Activated CD4-positive, alpha-beta memory T cell treated with anti-CD3 and anti-CD28 coated beads for 36 hours (primary cell): ENCODE measurements at regions not wholly inside any gene's neighbourhood (a gene's known extent, or its start where the extent isn't known, plus 50 kb on each side); places are given as distances from the start of the nearest gene placed in this dataset.
A peak's percentile ranks its signal among the peaks of the same experiment; 100 is the strongest.

Source experiments
- CTCF ChIA-PET: fragments of 350-600 bp; sonication (Branson Sonifier 250); formaldehyde crosslinking; loops from one replicate; lab custom pipeline; 2021; ENCODE audit warnings: antibody characterized with exemption, inconsistent platforms; lab: Charles Lee
- POLR2A ChIA-PET: fragments of 350-600 bp; sonication (Branson Sonifier 250); formaldehyde crosslinking; loops from one replicate; lab custom pipeline; 2021; ENCODE audit warnings: antibody characterized with exemption; lab: Charles Lee
- DNase-seq: peaks from one replicate; pipeline ENCODE4 v3.0.0-alpha.2; 2020
- H3K27ac Mint-ChIP-seq: one replicate; pipeline ENCODE4 v1.8.0; 2021; ENCODE audit warnings: mixed read lengths
- H3K27me3 Mint-ChIP-seq: one replicate; pipeline ENCODE4 v1.8.0; 2021; ENCODE audit warnings: mixed read lengths
- H3K36me3 Mint-ChIP-seq: one replicate; pipeline ENCODE4 v1.8.0; 2021; ENCODE audit warnings: mixed read lengths
- H3K4me1 Mint-ChIP-seq: one replicate; pipeline ENCODE4 v1.8.0; 2021; ENCODE audit warnings: low read depth, mixed read lengths
- H3K4me3 Mint-ChIP-seq: one replicate; pipeline ENCODE4 v1.8.0; 2021; ENCODE audit warnings: mild to moderate bottlenecking, mixed read lengths
- H3K9me3 Mint-ChIP-seq: one replicate; pipeline ENCODE4 v1.8.0; 2021; ENCODE audit warnings: mixed read lengths
- intact Hi-C: fragments of 100-400 bp; cut with micrococcal nuclease; formaldehyde crosslinking; loops from one replicate; pipeline ENCODE4 v1.15.1; 2023

- Mint-ChIP-seq H3K9me3 (no peaks in the 10 kb centered on the region), H3K36me3 (no peaks in the 10 kb centered on the region), H3K27ac (no peak overlapping the region), H3K4me1 (no peaks in the 10 kb centered on the region), H3K27me3 (no peaks in the 10 kb centered on the region), H3K4me3 (no peak overlapping the region)
- intact Hi-C loops, result no loop called here
- no peak for DNase-seq
- CTCF ChIA-PET, result interaction anchor here (1.0 kb wide), 1 partner anchor 45 kb away, joined by 4 read pairs; no protein-coding TSS in a partner anchor
- POLR2A ChIA-PET, result no interaction called here
Measured at GRCh38 chr13:39988351-39988750, 332.9 kb downstream of the COG6 start.

DNA sequence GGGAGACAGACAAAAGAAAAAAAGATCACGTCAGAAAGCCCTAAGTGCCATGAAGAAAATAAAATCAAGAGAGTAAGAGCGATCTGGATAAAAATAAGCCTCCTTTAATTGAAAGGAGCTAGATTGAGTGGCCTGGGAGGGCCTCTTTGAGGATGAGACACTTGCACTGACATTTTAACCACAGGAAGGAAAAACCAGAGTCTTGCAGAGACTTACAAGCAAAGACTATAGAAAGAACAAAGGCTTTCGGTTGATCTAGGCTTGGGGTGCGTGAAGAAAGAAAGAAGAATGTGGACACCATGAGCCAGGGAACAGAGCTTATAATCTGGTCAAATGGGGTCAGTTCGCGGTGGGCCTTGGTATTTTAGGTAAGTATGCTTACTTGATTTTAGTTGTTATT is 342.7 kb downstream of the COG6 start:
- Mint-ChIP-seq H3K27me3 (no peaks in the 10 kb centered on the region), H3K4me3 (no peak overlapping the region), H3K27ac (no peak overlapping the region), H3K36me3 (no peaks in the 10 kb centered on the region), H3K4me1 (peaks cover 19% of the 10 kb centered on the region), H3K9me3 (no peaks in the 10 kb centered on the region)
- intact Hi-C loops, result no loop called here
- peak; percentile 25 for DNase-seq
- ChIA-PET POLR2A (no interaction called here), CTCF (interaction anchor here (0.9 kb wide), 1 partner anchor 684 kb away, joined by 3 read pairs; no protein-coding TSS in a partner anchor)

DNA sequence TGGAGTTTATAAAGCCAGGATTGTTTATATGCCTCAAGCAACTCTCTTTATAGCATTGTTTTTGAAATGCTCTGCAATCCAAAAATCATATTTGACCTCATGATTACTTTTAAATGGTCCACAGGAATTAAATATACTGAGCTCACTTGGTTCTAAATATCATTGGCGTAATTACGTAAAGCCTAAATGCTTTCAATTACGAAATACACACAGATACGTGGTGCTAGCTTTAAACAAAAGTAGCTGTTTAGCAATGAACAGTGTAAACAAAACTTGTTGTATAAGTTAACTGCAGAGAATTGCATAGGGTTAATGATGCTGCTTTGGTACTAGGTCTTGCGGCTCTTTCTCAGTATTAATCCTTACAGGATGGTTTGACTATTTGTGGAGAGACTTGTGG is 346.6 kb downstream of the COG6 start:
- Mint-ChIP-seq H3K27me3 (no peaks in the 10 kb centered on the region), H3K4me1 (peaks cover 17% of the 10 kb centered on the region), H3K4me3 (no peak overlapping the region), H3K9me3 (no peaks in the 10 kb centered on the region), H3K27ac (no peak overlapping the region), H3K36me3 (no peaks in the 10 kb centered on the region)
- no peak for DNase-seq
- intact Hi-C loops, result no loop called here
- POLR2A ChIA-PET, result no interaction called here
- CTCF ChIA-PET, result no interaction called here

GRCh38 chr13:40013554-40013953 is 358.1 kb downstream of the COG6 start:
- DNase-seq, result no peak
- CTCF ChIA-PET, result interaction anchor here (0.7 to 1.0 kb wide), 3 partner anchors 8 to 669 kb away, joined by 3 read pairs; no protein-coding TSS in a partner anchor
- intact Hi-C loops, result no loop called here

DNA sequence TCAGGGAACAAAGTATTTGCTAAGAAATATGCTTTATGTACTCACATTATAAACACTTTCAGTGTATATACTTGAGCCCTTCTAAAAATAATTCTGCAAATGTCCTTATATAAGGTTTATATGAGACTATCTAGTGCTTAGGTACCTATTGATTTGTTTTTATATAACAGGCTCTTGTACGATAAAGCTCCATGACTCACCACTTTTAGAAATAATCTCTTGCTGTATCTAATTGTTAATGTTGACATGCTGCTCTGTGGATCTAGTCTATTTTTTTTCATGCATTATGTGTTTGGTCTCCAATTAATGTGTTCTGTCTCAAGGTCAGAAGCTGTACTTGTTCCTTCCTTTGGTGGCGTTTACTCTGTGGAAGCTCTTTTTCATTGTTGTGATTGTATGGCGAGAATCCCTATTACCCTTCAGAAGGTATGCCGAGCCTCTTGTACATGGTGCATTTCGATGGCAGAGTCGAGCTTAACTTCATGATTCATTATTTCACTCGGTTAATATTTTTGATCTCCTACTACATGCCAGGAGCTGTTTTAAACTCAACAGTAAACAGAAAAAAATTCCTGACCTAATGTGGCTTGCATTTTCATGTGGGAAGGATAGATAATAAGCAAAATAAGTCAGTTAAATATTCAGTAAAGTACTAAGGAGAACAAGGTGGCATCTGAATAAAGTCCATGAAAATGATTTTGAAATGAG is 361.6 kb downstream of the COG6 start:
- ChIA-PET POLR2A (no interaction called here), CTCF (interaction anchor here (1.0 to 1.9 kb wide), 3 partner anchors 53 to 74 kb away, joined by 3 to 10 read pairs (median 4); no protein-coding TSS in a partner anchor)
- Mint-ChIP-seq H3K4me3 (no peak overlapping the region), H3K27ac (no peak overlapping the region), H3K4me1 (no peaks in the 10 kb centered on the region), H3K27me3 (peaks cover 2% of the 10 kb centered on the region), H3K36me3 (no peaks in the 10 kb centered on the region), H3K9me3 (no peaks in the 10 kb centered on the region)
- no peak for DNase-seq
- intact Hi-C loops, result no loop called here

More at GRCh38 chr13:40013554-40013953, 358.1 kb downstream of the COG6 start:
- no peak overlapping the region for H3K4me3 Mint-ChIP-seq
- peaks cover 2% of the 10 kb centered on the region for H3K27me3 Mint-ChIP-seq
- POLR2A ChIA-PET, result no interaction called here
- H3K27ac Mint-ChIP-seq, result no peak overlapping the region
- no peaks in the 10 kb centered on the region for H3K4me1 Mint-ChIP-seq
- no peaks in the 10 kb centered on the region for H3K9me3 Mint-ChIP-seq
- no peaks in the 10 kb centered on the region for H3K36me3 Mint-ChIP-seq

GRCh38 chr13:40017662-40018262 is 362.3 kb downstream of the COG6 start:
- Mint-ChIP-seq H3K4me1 (no peaks in the 10 kb centered on the region), H3K4me3 (no peak overlapping the region), H3K27ac (no peak overlapping the region), H3K27me3 (peaks cover 2% of the 10 kb centered on the region), H3K36me3 (no peaks in the 10 kb centered on the region), H3K9me3 (no peaks in the 10 kb centered on the region)
- ChIA-PET POLR2A (no interaction called here), CTCF (interaction anchor here (1.0 to 1.6 kb wide), 2 partner anchors 52 to 75 kb away, joined by 3 to 4 read pairs; no protein-coding TSS in a partner anchor)
- intact Hi-C loops, result no loop called here
- no peak for DNase-seq

DNA sequence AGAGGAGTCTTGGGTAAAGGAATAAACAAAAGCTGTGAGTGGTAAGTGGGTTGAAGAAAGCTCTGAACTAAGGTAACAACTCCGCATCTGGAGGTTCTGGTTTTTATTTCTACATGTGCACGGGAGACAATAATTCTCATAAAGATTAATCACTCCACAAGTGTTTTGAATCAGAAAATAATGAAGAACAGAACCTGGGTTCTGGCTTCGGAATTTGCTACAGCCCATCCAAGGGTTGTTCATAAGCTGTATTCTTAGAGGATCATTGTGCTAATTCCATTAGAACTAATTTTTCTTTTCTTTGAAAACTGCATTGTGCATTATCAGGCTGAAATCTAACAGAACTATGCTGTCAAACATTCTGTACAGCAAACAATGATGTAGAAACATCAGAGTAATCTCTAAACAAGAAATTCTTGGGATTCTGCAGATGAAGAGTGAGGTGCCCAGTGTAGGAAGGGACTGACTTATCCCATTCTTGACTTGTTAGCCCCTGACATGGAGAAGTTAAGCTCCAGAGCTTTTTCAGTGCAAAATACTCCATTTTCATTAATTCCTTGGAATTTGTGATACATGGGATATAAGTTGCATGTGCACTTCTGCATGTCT is 368.2 kb downstream of the COG6 start:
- CTCF ChIA-PET, result interaction anchor here (2.2 kb wide), 1 partner anchor 81 kb away, joined by 11 read pairs; no protein-coding TSS in a partner anchor
- no peaks in the 10 kb centered on the region for H3K36me3 Mint-ChIP-seq
- no peak overlapping the region for H3K27ac Mint-ChIP-seq
- H3K4me3 Mint-ChIP-seq, result no peak overlapping the region
- H3K27me3 Mint-ChIP-seq, result peaks cover 3% of the 10 kb centered on the region
- no peaks in the 10 kb centered on the region for H3K9me3 Mint-ChIP-seq
- peaks cover 42% of the 10 kb centered on the region for H3K4me1 Mint-ChIP-seq
- intact Hi-C loops, result loop anchor here (10.0 kb wide), 2 partner anchors 491 to 981 kb away; no protein-coding TSS in a partner anchor
- DNase-seq, result no peak
- POLR2A ChIA-PET, result interaction anchor here (0.6 kb wide), 1 partner anchor 396 kb away, joined by 3 read pairs; no protein-coding TSS in a partner anchor

DNA sequence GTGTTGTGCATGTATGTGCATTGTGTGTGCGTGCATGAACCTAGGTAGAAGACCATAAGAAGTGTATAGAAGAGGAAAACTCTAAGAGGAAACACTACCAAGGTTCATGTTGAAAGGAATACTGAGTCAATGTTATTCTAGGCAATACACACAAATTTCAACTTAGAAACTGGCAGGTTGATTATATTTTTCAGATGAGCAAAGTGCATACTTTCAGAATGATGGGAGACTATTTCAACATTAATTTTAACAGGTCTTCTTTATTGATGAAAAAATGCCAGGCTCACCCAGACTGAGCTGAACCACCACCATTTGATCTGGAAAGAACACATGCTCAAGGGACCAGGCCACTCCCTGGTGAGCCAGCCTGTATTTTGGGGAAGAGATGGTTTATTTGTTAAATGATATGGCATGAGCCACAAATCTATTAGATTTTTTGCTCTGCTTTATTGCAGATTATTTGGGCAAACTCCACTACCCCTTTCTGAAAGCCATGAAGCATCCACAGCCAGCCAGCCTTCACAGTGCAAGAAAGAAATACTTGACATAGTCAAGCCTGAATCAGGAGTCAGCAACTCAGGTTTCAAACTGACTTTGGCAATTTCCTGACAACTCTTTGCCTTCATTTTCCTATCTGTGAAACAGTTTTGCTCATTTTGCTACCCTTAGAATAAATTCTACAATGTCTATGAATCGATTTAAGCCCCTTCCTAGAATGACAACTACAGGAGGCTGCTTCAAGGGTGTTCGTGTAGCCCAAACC is 368.9 kb downstream of the COG6 start:
- no peaks in the 10 kb centered on the region for H3K9me3 Mint-ChIP-seq
- DNase-seq, result peak; percentile 28
- H3K27ac Mint-ChIP-seq, result peak overlapping the region; percentile 51
- peaks cover 44% of the 10 kb centered on the region for H3K4me1 Mint-ChIP-seq
- peaks cover 5% of the 10 kb centered on the region for H3K27me3 Mint-ChIP-seq
- H3K4me3 Mint-ChIP-seq, result no peak overlapping the region
- CTCF ChIA-PET, result no interaction called here
- POLR2A ChIA-PET, result interaction anchor here (1.6 kb wide), 1 partner anchor 35 kb away, joined by 5 read pairs; no protein-coding TSS in a partner anchor
- H3K36me3 Mint-ChIP-seq, result no peaks in the 10 kb centered on the region
- intact Hi-C loops, result loop anchor here (10.0 kb wide), 2 partner anchors 490 to 980 kb away; no protein-coding TSS in a partner anchor

DNA sequence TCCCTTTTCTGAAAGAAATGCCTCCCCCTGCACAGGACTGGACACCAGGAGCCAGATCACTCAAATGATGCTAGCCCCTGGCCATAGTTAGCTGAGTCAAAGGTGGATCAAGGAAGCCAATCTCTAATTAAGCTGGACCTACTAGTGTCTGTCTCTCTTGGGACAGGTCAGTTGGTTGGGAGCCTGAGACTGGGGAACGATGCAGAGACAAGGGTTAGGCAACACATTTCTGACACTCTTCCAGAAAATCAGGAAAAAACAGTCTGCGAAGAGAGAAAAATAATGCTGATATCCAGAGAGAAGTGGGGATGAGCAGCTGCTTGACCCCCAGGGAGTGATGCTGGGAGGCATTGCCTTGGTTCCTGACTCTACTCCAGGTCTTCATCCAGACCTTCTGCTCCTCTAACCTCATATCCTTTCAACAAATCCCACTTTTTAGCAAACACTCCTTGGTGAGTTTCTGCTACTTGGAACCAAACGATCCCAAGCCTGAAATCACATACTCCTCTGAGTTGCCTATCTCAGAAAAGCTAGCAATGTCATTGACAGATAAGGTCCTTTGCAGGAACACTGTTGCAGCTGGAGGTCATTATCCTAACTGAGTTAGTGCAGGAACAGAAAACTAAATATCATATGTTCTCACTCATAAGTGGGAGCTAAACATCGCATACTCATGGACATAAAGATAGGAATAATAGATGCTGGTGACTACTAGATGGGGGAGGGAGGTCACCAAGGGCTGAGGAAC is 369.7 kb downstream of the COG6 start:
- ChIA-PET CTCF (interaction anchor here (0.6 to 3.0 kb wide), 7 partner anchors 35 to 248 kb away, joined by 3 to 19 read pairs (median 4); no protein-coding TSS in a partner anchor), POLR2A (interaction anchor here (1.1 to 1.6 kb wide), 2 partner anchors 34 to 110 kb away, joined by 3 to 5 read pairs; no protein-coding TSS in a partner anchor)
- peaks cover 5% of the 10 kb centered on the region for H3K27me3 Mint-ChIP-seq
- DNase-seq, result no peak
- peaks cover 44% of the 10 kb centered on the region for H3K4me1 Mint-ChIP-seq
- no peak overlapping the region for H3K4me3 Mint-ChIP-seq
- intact Hi-C loops, result loop anchor here (5.0 to 10.0 kb wide), 3 partner anchors 490 to 980 kb away; no protein-coding TSS in a partner anchor
- no peaks in the 10 kb centered on the region for H3K36me3 Mint-ChIP-seq
- H3K9me3 Mint-ChIP-seq, result no peaks in the 10 kb centered on the region
- peak overlapping the region; percentile 51 for H3K27ac Mint-ChIP-seq

- Mint-ChIP-seq H3K36me3 (no peaks in the 10 kb centered on the region), H3K27me3 (peaks cover 5% of the 10 kb centered on the region), H3K9me3 (no peaks in the 10 kb centered on the region), H3K4me3 (peak overlapping the region; percentile 3), H3K27ac (peak overlapping the region; percentile 83), H3K4me1 (peaks cover 44% of the 10 kb centered on the region)
- peak; percentile 82 for DNase-seq
- POLR2A ChIA-PET, result interaction anchor here (0.8 to 1.6 kb wide), 7 partner anchors 10 to 195 kb away, joined by 3 to 5 read pairs (median 3); no protein-coding TSS in a partner anchor
- CTCF ChIA-PET, result interaction anchor here (0.6 to 3.0 kb wide), 8 partner anchors 34 to 250 kb away, joined by 3 to 19 read pairs (median 4); no protein-coding TSS in a partner anchor
- intact Hi-C loops, result loop anchor here (1.0 to 10.0 kb wide), 16 partner anchors 34 to 979 kb away; no protein-coding TSS in a partner anchor
Measured at GRCh38 chr13:40026174-40026585, 370.7 kb downstream of the COG6 start.
